K562 (cell line): ENCODE measurements at regions not wholly inside any gene's neighbourhood (a gene's known extent, or its start where the extent isn't known, plus 50 kb on each side); places are given as distances from the start of the nearest gene placed in this dataset.

Experiments used
- EP300 ChIP-seq: IDR thresholded peaks from 2 replicates; pipeline ENCODE4 v1.6.1; 2012; ENCODE audit warnings: low read length, improper control_type of control experiment
- SMAD3 ChIP-seq: fragments of 450-650 bp; formaldehyde crosslinking; conservative IDR thresholded peaks from 2 replicates; pipeline ENCODE4 v1.4.0; 2020; ENCODE audit warnings: mild to moderate bottlenecking
- ZBTB1 ChIP-seq: sonication (generic); formaldehyde crosslinking; IDR thresholded peaks from 2 replicates; pipeline ENCODE4 v1.8.1; 2023; ENCODE audit warnings: missing genetic modification reagents, low read depth, mild to moderate bottlenecking, borderline replicate concordance
- ZNF561 ChIP-seq: fragments of 450-650 bp; formaldehyde crosslinking; conservative IDR thresholded peaks from 2 replicates; pipeline ENCODE4 v1.4.0; 2020; ENCODE audit warnings: mild to moderate bottlenecking, moderate library complexity
- TF ChIP-seq, protein P1 (sequence below): IDR thresholded peaks from 3 replicates; pipeline ENCODE4 v1.6.1; 2011; ENCODE audit warnings: borderline replicate concordance, mild to moderate bottlenecking; ENCODE audit not compliant: insufficient read length, insufficient read depth

DNA sequence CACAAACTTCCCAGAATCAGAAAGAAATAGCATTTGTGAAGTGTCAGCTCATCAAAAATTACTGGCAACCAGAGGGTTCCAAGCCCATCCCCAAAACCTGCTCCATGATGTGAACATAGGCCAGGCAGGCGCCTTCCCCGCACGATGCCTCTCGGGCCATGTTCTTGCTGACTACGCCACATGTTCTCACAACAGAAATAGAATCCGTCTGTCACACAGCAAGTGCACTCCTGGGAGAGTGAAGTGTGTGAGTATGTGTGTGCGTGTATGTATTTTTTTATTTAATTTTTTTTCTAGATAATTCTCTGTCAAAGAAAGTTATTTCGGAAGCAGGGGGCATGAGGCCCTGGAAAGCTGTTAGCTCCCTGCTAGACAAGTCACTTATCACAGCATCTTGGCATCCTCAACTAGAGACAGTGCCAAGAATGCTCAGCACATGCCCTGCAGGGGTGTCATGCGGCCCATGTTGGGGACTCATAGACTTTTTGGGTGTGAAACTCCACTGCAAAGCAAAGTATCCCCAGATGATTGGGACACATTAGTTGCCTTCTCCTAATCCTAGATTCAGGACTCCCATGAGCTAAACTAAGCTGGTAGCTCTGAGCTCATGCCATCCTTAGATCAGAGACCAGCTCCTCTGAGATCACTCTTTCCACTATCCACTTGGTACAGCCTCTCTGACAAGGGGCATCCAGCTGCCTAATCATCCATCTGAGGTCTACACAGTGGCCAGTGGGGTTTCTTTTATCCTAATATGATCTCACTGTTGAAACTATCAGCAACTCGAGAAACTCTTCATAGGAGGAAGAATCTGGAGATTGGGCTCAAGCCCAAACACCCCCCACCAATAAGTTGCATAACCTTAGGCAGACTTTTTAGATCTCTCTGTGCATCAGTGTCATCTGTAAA is 53.2 kb upstream of the CYRIA start:
- no peak for TF ChIP-seq SMAD3 (CRISPR knock-in tag)
- TF ChIP-seq, protein P1, sequence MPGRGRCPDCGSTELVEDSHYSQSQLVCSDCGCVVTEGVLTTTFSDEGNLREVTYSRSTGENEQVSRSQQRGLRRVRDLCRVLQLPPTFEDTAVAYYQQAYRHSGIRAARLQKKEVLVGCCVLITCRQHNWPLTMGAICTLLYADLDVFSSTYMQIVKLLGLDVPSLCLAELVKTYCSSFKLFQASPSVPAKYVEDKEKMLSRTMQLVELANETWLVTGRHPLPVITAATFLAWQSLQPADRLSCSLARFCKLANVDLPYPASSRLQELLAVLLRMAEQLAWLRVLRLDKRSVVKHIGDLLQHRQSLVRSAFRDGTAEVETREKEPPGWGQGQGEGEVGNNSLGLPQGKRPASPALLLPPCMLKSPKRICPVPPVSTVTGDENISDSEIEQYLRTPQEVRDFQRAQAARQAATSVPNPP: no peak
- TF ChIP-seq EP300: no peak
- TF ChIP-seq ZBTB1: no peak
- TF ChIP-seq ZNF561: no peak
